Colonic mucosa (tissue), 4 donors: ENCODE measurements at regions not wholly inside any gene's neighbourhood (a gene's known extent, or its start where the extent isn't known, plus 50 kb on each side); places are given as distances from the start of the nearest gene placed in this dataset.
"Not testable (repeated sequence)": the region's sequence is repeated elsewhere in the genome, so short reads cannot be mapped to it uniquely, and the experiment has no call there.

ENCODE experiments used
- DNase-seq: peaks from one replicate; pipeline ENCODE4 v3.0.0-alpha.2; 2020
- H3K27ac ChIP-seq: fragments of 200-600 bp; one replicate; pipeline ENCODE4 v1.8.0; 2021
- H3K27me3 ChIP-seq: fragments of 200-600 bp; one replicate; pipeline ENCODE4 v1.8.0; 2021
- H3K36me3 ChIP-seq: fragments of 200-600 bp; one replicate; pipeline ENCODE4 v1.8.0; 2021
- H3K4me1 ChIP-seq: fragments of 200-600 bp; one replicate; pipeline ENCODE4 v1.8.0; 2021; ENCODE audit warnings: mild to moderate bottlenecking
- H3K4me3 ChIP-seq: fragments of 200-600 bp; one replicate; pipeline ENCODE4 v1.8.0; 2021
- H3K9ac ChIP-seq, 2 donors: one replicate each; pipeline ENCODE4 v1.7.0; 2013; ENCODE audit warnings: control low read depth in 2 of 2, low read depth in 2 of 2, low read length in 2 of 2
- H3K9me3 ChIP-seq: fragments of 200-600 bp; one replicate; pipeline ENCODE4 v1.8.0; 2021
- intact Hi-C: fragments of 100-400 bp; cut with DNase I; formaldehyde crosslinking; loops from one replicate; pipeline ENCODE4 v1.14.1; 2022
- TF ChIP-seq, protein P1 (sequence below): fragments of 200-600 bp; IDR thresholded peaks from one replicate; pipeline ENCODE4 v1.8.0; 2022; ENCODE audit warnings: antibody characterized with exemption, mild to moderate bottlenecking
- donor health status: healthy.
- donor health status: DM: no; HTN: no; CAD: no.
- donor health status: DM: no; HTN: no; CAD: no.

DNA sequence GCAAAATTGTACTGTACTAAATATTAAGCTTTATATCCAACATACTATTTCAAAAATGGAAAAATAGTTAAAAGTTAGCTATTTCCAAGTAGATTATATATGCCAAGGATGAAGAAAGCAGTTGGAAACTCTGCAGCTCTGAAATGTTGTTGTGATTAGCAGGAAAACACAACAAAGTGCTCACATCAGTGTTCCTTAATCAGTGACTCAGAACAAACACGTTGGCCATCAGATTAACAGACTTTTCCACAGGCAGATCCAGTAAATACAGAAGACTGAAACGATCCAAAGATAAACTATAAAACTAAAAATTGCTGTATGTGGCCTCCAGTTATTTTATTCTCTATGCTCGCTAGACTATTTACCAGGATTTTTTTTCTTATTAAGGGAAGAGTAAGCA, 99.6 kb upstream of the SEMA3D start:
- DNase-seq, result no peak
- intact Hi-C loops, result no loop called here
- Histone ChIP-seq H3K4me3 (no peak overlapping the region), H3K36me3 (no peaks in the 10 kb centered on the region), H3K27ac (no peak overlapping the region), H3K27me3 (no peaks in the 10 kb centered on the region), H3K9ac (no peak overlapping the region), H3K4me1 (no peaks in the 10 kb centered on the region), H3K9me3 (no peaks in the 10 kb centered on the region)
- TF ChIP-seq, protein P1, sequence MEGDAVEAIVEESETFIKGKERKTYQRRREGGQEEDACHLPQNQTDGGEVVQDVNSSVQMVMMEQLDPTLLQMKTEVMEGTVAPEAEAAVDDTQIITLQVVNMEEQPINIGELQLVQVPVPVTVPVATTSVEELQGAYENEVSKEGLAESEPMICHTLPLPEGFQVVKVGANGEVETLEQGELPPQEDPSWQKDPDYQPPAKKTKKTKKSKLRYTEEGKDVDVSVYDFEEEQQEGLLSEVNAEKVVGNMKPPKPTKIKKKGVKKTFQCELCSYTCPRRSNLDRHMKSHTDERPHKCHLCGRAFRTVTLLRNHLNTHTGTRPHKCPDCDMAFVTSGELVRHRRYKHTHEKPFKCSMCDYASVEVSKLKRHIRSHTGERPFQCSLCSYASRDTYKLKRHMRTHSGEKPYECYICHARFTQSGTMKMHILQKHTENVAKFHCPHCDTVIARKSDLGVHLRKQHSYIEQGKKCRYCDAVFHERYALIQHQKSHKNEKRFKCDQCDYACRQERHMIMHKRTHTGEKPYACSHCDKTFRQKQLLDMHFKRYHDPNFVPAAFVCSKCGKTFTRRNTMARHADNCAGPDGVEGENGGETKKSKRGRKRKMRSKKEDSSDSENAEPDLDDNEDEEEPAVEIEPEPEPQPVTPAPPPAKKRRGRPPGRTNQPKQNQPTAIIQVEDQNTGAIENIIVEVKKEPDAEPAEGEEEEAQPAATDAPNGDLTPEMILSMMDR, result no peak

DNA sequence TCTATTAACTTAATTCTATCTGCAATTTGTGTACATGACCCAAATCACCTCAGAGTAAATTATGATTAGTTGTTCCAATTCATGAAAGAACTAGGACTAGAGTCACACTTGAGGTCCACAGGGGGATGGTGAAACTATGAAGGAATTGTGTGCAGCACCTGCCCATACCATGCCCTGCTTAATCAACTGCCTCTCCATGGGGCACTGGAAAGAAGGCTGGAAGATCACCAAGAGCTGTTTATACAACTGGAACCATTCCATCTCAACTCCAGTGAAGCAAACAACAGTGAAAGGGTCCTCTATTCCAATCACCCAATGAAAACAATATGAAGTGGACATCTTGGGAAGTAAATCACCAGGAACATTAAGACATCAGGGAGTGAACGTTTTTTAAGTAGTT, 98.7 kb upstream of the SEMA3D start:
- Histone ChIP-seq H3K36me3 (no peaks in the 10 kb centered on the region), H3K4me1 (no peaks in the 10 kb centered on the region), H3K4me3 (no peak overlapping the region), H3K27me3 (no peaks in the 10 kb centered on the region), H3K9me3 (no peaks in the 10 kb centered on the region), H3K9ac (no peak overlapping the region), H3K27ac (no peak overlapping the region)
- DNase-seq, result no peak
- intact Hi-C loops, result no loop called here
- TF ChIP-seq, protein P1, result no peak

DNA sequence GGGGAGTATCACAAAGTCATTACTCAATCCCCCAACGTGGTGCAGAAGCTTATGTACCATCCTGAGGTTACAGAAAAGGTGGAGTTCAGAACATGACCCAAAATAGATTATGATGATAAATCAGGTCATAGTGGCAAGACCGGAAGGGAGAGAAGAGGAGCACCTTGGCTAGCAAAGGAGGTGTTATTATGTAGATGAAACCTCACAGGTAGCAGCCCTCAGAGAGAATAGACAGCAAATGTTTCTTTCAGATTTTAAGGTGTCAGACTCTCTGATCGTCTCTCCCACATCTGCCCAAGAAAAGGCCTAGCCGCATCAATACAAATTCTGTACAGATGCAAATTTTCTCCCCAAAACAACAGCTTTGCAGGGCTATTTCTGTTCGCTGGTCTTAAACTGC, 88.3 kb upstream of the SEMA3D start:
- H3K36me3 ChIP-seq, result no peaks in the 10 kb centered on the region
- H3K4me3 ChIP-seq, result no peak overlapping the region
- H3K4me1 ChIP-seq, result no peaks in the 10 kb centered on the region
- H3K9ac ChIP-seq, result no peak overlapping the region
- H3K27ac ChIP-seq, result no peak overlapping the region
- no peaks in the 10 kb centered on the region for H3K9me3 ChIP-seq
- no peaks in the 10 kb centered on the region for H3K27me3 ChIP-seq
- no peak for DNase-seq
- TF ChIP-seq, protein P1, result no peak
- intact Hi-C loops, result no loop called here

DNA sequence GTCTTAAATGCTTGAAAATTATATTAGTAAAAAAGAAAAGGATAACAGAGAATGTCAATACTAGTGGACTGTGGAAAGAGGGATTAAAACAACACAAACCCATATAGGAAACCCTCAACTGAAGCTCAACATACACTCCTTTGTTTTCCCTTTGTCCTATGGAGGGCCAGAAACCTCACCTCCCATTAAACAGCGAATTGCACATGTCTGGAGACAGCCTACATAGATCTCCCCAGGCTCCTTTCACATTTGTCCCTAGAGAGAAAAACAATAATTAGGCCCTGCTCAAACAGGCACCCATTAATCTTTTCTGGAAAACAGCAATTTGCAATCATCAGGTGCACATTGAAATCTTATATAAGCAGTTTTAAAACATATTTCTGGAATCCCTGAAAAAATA, 87.6 kb upstream of the SEMA3D start:
- intact Hi-C loops, result no loop called here
- no peaks in the 10 kb centered on the region for H3K4me1 ChIP-seq

DNA sequence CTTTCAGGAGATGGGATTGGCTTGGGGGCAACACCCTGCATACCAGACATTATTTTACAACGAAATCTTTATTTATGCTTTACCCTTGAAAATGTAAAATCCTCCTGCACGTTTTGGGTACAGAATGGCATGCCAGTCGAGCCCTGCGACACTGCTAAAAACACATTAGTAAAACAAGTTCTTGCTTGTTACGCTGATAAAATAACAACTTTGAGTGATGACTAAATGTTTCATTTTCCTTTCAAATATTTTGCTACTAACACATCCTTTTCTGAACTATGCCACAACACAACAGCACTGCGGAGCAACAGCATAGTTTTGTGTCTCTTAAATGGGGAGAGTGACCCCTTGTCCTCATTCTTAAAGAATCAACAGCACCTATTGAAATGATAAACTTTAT, 76.0 kb upstream of the SEMA3D start:
- Histone ChIP-seq H3K4me1 (no peaks in the 10 kb centered on the region), H3K36me3 (no peaks in the 10 kb centered on the region), H3K4me3 (no peak overlapping the region), H3K9me3 (no peaks in the 10 kb centered on the region), H3K27me3 (no peaks in the 10 kb centered on the region), H3K9ac (no peak overlapping the region), H3K27ac (no peak overlapping the region)
- intact Hi-C loops, result no loop called here
- TF ChIP-seq, protein P1, result no peak
- no peak for DNase-seq

More for the DNA sequence above, 87.6 kb upstream of the SEMA3D start:
- Histone ChIP-seq H3K4me3 (no peak overlapping the region), H3K27ac (no peak overlapping the region), H3K27me3 (no peaks in the 10 kb centered on the region), H3K36me3 (no peaks in the 10 kb centered on the region), H3K9ac (no peak overlapping the region), H3K9me3 (no peaks in the 10 kb centered on the region)
- TF ChIP-seq, protein P1, result no peak
- DNase-seq, result no peak

DNA sequence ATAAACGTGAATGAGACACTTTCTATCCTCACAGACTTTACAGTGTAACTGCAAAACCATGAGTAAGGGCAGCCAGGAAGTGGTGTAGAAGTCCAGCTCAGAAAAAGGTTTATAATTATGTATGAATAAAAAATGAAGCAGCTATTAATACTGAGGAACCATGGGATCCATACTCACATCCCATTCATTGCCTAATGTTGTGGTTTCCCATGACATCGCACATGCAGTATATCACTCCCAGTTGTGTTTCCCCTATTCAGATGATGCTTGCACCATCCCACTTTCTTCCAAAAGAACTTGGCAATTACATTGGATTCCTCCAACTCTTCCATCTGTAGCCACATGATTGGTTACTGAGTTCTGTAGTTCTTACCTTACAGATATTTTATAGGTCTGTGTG, 74.5 kb upstream of the SEMA3D start:
- no peak overlapping the region for H3K27ac ChIP-seq
- intact Hi-C loops, result no loop called here
- H3K27me3 ChIP-seq, result no peaks in the 10 kb centered on the region
- DNase-seq, result no peak
- H3K4me3 ChIP-seq, result no peak overlapping the region
- H3K36me3 ChIP-seq, result no peaks in the 10 kb centered on the region
- no peaks in the 10 kb centered on the region for H3K4me1 ChIP-seq
- TF ChIP-seq, protein P1, result no peak
- H3K9ac ChIP-seq, result no peak overlapping the region
- H3K9me3 ChIP-seq, result no peaks in the 10 kb centered on the region

DNA sequence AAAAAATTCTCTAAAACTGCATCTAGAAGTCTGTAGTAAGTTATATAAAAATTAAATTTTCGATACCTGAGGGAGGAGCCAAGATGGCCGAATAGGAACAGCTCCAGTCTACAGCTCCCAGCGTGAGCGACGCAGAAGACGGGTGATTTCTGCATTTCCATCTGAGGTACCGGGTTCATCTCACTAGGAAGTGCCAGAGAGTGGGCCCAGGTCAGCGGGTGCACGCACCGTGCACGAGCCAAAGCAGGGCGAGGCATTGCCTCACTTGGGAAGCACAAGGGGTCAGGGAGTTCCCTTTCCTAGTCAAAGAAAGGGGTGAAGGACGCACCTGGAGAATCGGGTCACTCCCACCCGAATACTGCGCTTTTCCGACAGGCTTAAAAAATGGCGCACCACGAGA, 62.9 kb upstream of the SEMA3D start:
- DNase-seq, H3K4me1 ChIP-seq, H3K36me3 ChIP-seq, H3K9me3 ChIP-seq, H3K27me3 ChIP-seq, H3K4me3 ChIP-seq, H3K27ac ChIP-seq, intact Hi-C loops, H3K9ac ChIP-seq: not testable (repeated sequence)
